ENCODE measurements at regions not wholly inside any gene's neighbourhood (a gene's known extent, or its start where the extent isn't known, plus 50 kb on each side); places are given as distances from the start of the nearest gene placed in this dataset.

- no peaks in the 10 kb centered on the region for H3K4me1 ChIP-seq (replicated peaks in 1 of 4; ENCODE audit: control insufficient read depth in 3 of 4, insufficient read depth in 4 of 4, low read length in 3 of 4)
- FAIRE-seq (no peak), DNase-seq (ENCODE audit: low read depth in 1 of 2, low spot score in 2 of 2) (peak in 1 of 2 experiments; percentile 79)
- peak overlapping the region; percentile 42 for H4K91ac ChIP-seq (replicated peaks; ENCODE audit: insufficient read length, low read length)
- no peak overlapping the region for H2BK5ac ChIP-seq (ENCODE audit: low read depth, low read length)
- H2BK15ac ChIP-seq (ENCODE audit: low read length): no peak overlapping the region
- no peaks in the 10 kb centered on the region for H3K23me2 ChIP-seq (ENCODE audit: low read depth, low read length)
- ChIA-PET CTCF (ENCODE audit: partially characterized antibody) (interaction anchor here (1.1 to 5.5 kb wide), 19 partner anchors 9 to 1959 kb away, joined by 3 to 56 read pairs (median 5); no protein-coding TSS in a partner anchor), POLR2A (ENCODE audit: partially characterized antibody) (no interaction called here)
- no peak overlapping the region for H3K14ac ChIP-seq (ENCODE audit: insufficient read length)
- H3K56ac ChIP-seq (replicated peaks; ENCODE audit: insufficient read length, low read depth, low read length): no peak overlapping the region
- H3K27me3 ChIP-seq (replicated peaks in 1 of 4; ENCODE audit: control insufficient read depth in 3 of 4, extremely low read depth in 1 of 4, insufficient read depth in 3 of 4, low read length in 3 of 4): no peaks in the 10 kb centered on the region
- H3K23ac ChIP-seq (ENCODE audit: insufficient read length): no peak overlapping the region
- no peak overlapping the region for H3K4ac ChIP-seq (replicated peaks; ENCODE audit: insufficient read length, low read depth, low read length)
- no peak overlapping the region for H3K27ac ChIP-seq (ENCODE audit: low read depth, low read length)
- no peak overlapping the region for H4K8ac ChIP-seq (ENCODE audit: extremely low read depth, insufficient read depth, low read length)
- no peaks in the 10 kb centered on the region for H3K79me2 ChIP-seq (ENCODE audit: control insufficient read depth in 1 of 2, insufficient read depth in 2 of 2, low read length in 2 of 2)
- no peak overlapping the region for H3K9ac ChIP-seq (replicated peaks in 1 of 4; ENCODE audit: extremely low read depth in 1 of 4, low read depth in 3 of 4, low read length in 3 of 4)
- no peak overlapping the region for H3K4me2 ChIP-seq (ENCODE audit: insufficient read depth in 1 of 2, low read depth in 2 of 2, low read length in 2 of 2)
- TF ChIP-seq ATF3 (IDR thresholded peaks at IDR 0.05; ENCODE audit: insufficient read depth, low read depth, low read length): no peak
- peak; percentile 84 to 89 for TF ChIP-seq RAD21 (IDR thresholded peaks at IDR 0.05 in 1 of 2, conservative IDR thresholded peaks at IDR 0.05 in 1 of 2; ENCODE audit: low read depth in 2 of 2, low read length in 2 of 2)
- peak; percentile 11 to 65 (median 62) for TF ChIP-seq CTCF (IDR thresholded peaks at IDR 0.05; ENCODE audit: control extremely low read depth in 1 of 3, insufficient read depth in 1 of 3, low read depth in 1 of 3, low read length in 3 of 3)
- no peak overlapping the region for H2BK20ac ChIP-seq (ENCODE audit: low read length)
- no peak overlapping the region for H2BK12ac ChIP-seq (ENCODE audit: low read depth, low read length)
- H3K18ac ChIP-seq (ENCODE audit: extremely low read depth, low read length): no peak overlapping the region
- H2AK5ac ChIP-seq (ENCODE audit: low read depth, low read length): no peak overlapping the region
- no peaks in the 10 kb centered on the region for H4K20me1 ChIP-seq (replicated peaks in 1 of 2; ENCODE audit: control insufficient read depth in 1 of 2, insufficient read depth in 2 of 2, low read length in 2 of 2)
- no peaks in the 10 kb centered on the region for H3K9me3 ChIP-seq (ENCODE audit: insufficient read depth in 2 of 2, low read depth in 1 of 2, low read length in 1 of 2)
- H3K4me3 ChIP-seq (ENCODE audit: extremely low read depth in 1 of 4, insufficient read depth in 2 of 4, low read depth in 3 of 4, low read length in 4 of 4): no peak overlapping the region
- H2AFZ ChIP-seq (ENCODE audit: low read length): no peak overlapping the region
- H3K79me1 ChIP-seq (ENCODE audit: low read depth, low read length): no peaks in the 10 kb centered on the region
- H3K36me3 ChIP-seq (ENCODE audit: control insufficient read depth in 2 of 4, insufficient read depth in 4 of 4, low read length in 3 of 4): no peaks in the 10 kb centered on the region
- H2BK120ac ChIP-seq (replicated peaks; ENCODE audit: low read depth, low read length): no peak overlapping the region
- no peak overlapping the region for H4K5ac ChIP-seq (ENCODE audit: insufficient read length, low read depth, low read length)
- WGBS, 2 experiments (ENCODE audit: extremely low coverage in 1 of 2, insufficient coverage in 1 of 2, insufficient read length in 1 of 2, insufficient replicate concordance in 2 of 2, low coverage in 1 of 2, low lambda C conversion rate in 2 of 2, missing lambda C conversion rate in 1 of 2): 86% methylated on average over 5 of the region's 5 CpGs; no CpG with 5 or more reads in 1 of the 2 experiments
Observed at GRCh38 chr15:95025924-95026728, 794.8 kb downstream of the MCTP2 start.

All from H1 (cell line).